ENCODE measurements at regions not wholly inside any gene's neighbourhood (a gene's known extent, or its start where the extent isn't known, plus 50 kb on each side); places are given as distances from the start of the nearest gene placed in this dataset.

DNA sequence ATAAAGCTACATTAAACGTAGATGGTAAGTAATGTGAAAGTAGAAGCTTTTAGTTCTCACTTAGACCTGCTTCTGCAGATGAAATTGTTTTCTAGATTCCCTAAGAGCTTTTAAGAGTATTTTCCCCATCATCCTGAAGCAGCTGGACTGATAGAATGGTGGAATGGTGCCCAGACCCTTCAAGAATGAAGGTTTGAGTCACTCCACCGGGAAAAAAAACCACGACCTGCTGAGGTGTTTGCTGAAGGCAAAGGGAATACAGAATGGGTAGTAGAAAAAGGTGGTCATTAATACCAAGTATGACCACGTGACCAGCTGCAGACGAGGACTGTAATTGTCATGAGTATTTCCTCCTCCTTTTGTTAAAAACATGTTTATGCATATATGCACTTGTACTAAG lies 79.2 kb upstream of the PTPRZ1 start:
- intact Hi-C loops (cut with DNase I), result no loop called here
- H3K36me3 ChIP-seq, result no peaks in the 10 kb centered on the region
- H3K27me3 ChIP-seq, result no peaks in the 10 kb centered on the region
- DNase-seq, result no peak
- TF ChIP-seq, protein P1, sequence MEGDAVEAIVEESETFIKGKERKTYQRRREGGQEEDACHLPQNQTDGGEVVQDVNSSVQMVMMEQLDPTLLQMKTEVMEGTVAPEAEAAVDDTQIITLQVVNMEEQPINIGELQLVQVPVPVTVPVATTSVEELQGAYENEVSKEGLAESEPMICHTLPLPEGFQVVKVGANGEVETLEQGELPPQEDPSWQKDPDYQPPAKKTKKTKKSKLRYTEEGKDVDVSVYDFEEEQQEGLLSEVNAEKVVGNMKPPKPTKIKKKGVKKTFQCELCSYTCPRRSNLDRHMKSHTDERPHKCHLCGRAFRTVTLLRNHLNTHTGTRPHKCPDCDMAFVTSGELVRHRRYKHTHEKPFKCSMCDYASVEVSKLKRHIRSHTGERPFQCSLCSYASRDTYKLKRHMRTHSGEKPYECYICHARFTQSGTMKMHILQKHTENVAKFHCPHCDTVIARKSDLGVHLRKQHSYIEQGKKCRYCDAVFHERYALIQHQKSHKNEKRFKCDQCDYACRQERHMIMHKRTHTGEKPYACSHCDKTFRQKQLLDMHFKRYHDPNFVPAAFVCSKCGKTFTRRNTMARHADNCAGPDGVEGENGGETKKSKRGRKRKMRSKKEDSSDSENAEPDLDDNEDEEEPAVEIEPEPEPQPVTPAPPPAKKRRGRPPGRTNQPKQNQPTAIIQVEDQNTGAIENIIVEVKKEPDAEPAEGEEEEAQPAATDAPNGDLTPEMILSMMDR (IDR thresholded peaks at IDR 0.05), result no peak
- no peaks in the 10 kb centered on the region for H3K9me3 ChIP-seq
- no peak overlapping the region for H3K27ac ChIP-seq
- no peak for ATAC-seq
- H3K4me1 ChIP-seq, result no peaks in the 10 kb centered on the region
- no peak overlapping the region for H3K4me3 ChIP-seq

DNA sequence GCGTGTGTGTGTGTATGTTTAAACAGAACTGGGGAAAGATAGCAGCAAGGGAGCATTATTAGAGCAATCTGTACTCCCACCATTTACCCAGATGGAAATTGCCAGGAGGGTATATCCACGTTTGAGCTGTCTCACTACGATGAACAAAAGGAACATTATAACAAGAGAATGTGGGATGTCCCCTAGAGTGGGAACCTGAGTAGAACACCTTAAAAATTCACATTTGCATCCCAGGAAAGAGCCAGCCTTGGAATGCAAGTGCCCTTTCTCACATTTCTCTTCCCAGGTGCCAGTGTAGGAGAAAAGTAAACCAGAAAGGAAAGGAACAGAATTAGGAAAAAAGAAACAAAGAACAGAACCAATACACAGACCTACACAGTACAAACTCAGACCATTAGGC lies 95.3 kb upstream of the PTPRZ1 start:
- ATAC-seq (no peak), DNase-seq (no peak)
- TF ChIP-seq, protein P1 (IDR thresholded peaks at IDR 0.05), result no peak
- intact Hi-C loops (cut with DNase I), result no loop called here
- no peak overlapping the region for H3K4me3 ChIP-seq
- no peaks in the 10 kb centered on the region for H3K9me3 ChIP-seq
- H3K36me3 ChIP-seq, result no peaks in the 10 kb centered on the region
- no peaks in the 10 kb centered on the region for H3K27me3 ChIP-seq
- H3K27ac ChIP-seq, result no peak overlapping the region
- H3K4me1 ChIP-seq, result no peaks in the 10 kb centered on the region

DNA sequence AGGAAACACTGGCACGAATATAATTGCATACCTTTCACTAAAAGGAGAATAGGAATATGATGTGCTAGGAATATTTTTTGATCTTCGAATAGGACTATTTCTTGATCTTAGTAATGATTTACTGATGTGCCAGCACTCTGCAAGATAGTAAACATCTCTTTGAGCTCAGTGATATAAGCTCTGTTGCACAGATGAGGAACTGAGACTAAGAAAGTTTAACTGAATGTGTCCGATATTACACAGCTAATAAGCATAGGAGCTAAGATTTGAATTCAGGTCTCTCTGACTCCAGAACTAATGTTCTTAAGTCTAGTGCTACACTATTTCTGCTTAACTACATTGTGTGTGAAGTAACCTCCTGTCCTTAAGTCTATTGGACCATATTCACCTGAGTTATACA lies 98.4 kb upstream of the PTPRZ1 start:
- no peaks in the 10 kb centered on the region for H3K27me3 ChIP-seq
- DNase-seq, result no peak

DNA sequence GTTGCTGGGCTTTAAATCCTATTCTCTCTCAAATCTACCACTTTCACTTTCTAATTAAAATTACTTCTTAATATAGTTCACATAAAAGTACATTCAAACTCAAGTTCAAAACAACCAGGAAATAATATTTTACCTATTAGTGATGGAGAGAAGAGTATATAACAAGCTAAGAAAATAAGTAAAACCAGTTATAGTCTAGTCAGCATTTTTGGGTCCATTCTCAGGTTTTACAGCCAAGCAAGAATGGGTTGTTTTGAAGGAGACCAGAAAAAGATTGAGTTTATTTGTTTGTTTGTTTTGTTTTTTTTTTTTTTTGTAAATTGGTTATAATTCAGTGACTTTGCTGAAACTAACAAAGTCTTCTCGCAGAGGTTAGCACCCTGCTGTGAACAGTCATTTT lies 106.3 kb upstream of the PTPRZ1 start:
- no peaks in the 10 kb centered on the region for H3K27me3 ChIP-seq
- no peak overlapping the region for H3K4me3 ChIP-seq
- intact Hi-C loops (cut with DNase I), result no loop called here
- no peaks in the 10 kb centered on the region for H3K9me3 ChIP-seq
- no peak overlapping the region for H3K27ac ChIP-seq
- no peak for DNase-seq
- no peaks in the 10 kb centered on the region for H3K4me1 ChIP-seq
- TF ChIP-seq, protein P1 (IDR thresholded peaks at IDR 0.05), result no peak
- no peak for ATAC-seq
- H3K36me3 ChIP-seq, result no peaks in the 10 kb centered on the region

More for the DNA sequence above, 98.4 kb upstream of the PTPRZ1 start:
- intact Hi-C loops (cut with DNase I), result no loop called here
- no peaks in the 10 kb centered on the region for H3K9me3 ChIP-seq
- H3K4me1 ChIP-seq, result no peaks in the 10 kb centered on the region
- TF ChIP-seq, protein P1 (IDR thresholded peaks at IDR 0.05), result no peak
- H3K4me3 ChIP-seq, result no peak overlapping the region
- H3K36me3 ChIP-seq, result no peaks in the 10 kb centered on the region
- no peak overlapping the region for H3K27ac ChIP-seq
- no peak for ATAC-seq

DNA sequence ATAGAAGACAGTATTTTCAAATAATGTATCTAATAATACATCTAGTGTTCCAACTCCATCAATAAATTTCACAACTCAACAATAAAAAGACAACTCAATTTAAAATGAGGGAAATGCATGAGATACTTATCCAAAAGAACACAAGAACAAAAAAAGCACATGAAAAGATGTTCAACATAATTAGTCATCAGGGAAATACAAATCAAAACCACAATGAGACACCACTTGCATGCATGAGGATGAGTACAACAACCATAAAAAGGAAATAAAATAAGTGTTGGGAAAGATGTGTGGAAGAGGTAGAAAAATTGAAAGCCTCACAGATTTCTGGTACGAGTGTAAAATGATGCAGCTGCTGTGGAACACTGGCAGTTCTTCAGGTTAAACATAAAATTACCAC lies 111.6 kb upstream of the PTPRZ1 start:
- intact Hi-C loops (cut with DNase I), result no loop called here
- no peak for DNase-seq
- Histone ChIP-seq H3K4me1 (no peaks in the 10 kb centered on the region), H3K27me3 (no peaks in the 10 kb centered on the region), H3K36me3 (no peaks in the 10 kb centered on the region), H3K4me3 (no peak overlapping the region), H3K9me3 (no peaks in the 10 kb centered on the region), H3K27ac (no peak overlapping the region)
- TF ChIP-seq, protein P1 (IDR thresholded peaks at IDR 0.05), result no peak
- no peak for ATAC-seq

DNA sequence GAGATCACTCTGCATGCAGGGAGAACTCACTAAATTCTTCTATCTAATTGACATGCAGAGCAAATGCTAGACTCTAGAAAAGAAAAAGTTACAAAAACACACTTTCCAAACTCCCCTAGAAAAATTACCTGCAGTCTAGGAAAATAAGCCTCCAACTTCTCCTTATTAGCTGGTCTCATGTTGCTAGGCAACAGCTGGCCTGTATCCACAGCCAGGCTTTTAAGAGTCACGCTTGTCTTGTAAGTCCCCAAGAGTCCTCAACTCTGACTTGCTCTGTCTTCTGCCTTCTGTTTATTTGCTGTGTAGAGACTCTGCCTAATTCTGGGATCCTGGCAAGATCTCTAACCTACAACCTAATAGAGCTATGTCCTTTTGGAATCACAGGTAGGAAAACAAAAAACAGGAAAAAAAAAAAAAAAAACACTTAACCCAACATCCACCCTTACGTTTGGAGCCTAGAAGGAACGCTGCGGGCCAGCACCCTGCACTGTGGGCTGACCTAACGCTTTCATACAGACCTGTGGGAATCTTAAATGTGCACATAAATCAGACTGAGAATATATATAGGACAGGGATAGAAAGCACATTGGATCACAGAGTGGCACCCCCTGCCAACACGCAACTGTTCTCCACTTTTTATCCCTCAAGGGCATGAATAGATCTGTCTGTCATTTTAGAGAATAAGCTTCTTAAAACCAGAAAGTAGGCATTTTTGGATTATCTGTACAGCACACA lies 117.0 kb upstream of the PTPRZ1 start:
- TF ChIP-seq, protein P1 (IDR thresholded peaks at IDR 0.05), result no peak
- no peak for ATAC-seq
- no peaks in the 10 kb centered on the region for H3K36me3 ChIP-seq

More for the DNA sequence above, 117.0 kb upstream of the PTPRZ1 start:
- Histone ChIP-seq H3K27me3 (no peaks in the 10 kb centered on the region), H3K4me1 (no peaks in the 10 kb centered on the region), H3K9me3 (no peaks in the 10 kb centered on the region), H3K4me3 (no peak overlapping the region), H3K27ac (no peak overlapping the region)
- intact Hi-C loops (cut with DNase I), result no loop called here
- DNase-seq, result no peak

All from upper lobe of right lung (tissue), 1 donor.